Right ventricle myocardium inferior (tissue), 1 donor: ENCODE measurements at regions not wholly inside any gene's neighbourhood (a gene's known extent, or its start where the extent isn't known, plus 50 kb on each side); places are given as distances from the start of the nearest gene placed in this dataset.
A peak's percentile ranks its signal among the peaks of the same experiment; 100 is the strongest.
"Not testable (repeated sequence)": the region's sequence is repeated elsewhere in the genome, so short reads cannot be mapped to it uniquely, and the experiment has no call there.

Source experiments
- ATAC-seq: fragments of 200-7000 bp; cut with Tn5 transposase; one replicate; pipeline ENCODE4 v1.9.1; 2020; ENCODE audit warnings: mild to moderate bottlenecking, moderate library complexity
- DNase-seq: peaks from one replicate; pipeline ENCODE4 v3.0.0; 2021; ENCODE audit errors: missing footprints
- intact Hi-C: fragments of 100-400 bp; cut with DNase I; formaldehyde crosslinking; loops from one replicate; pipeline ENCODE4 v1.11.0; 2022
- donor health status: DM: no; HTN: yes; CAD: no; lungs with severe emphysema.

- ATAC-seq, intact Hi-C loops: not testable (repeated sequence)
Measured at GRCh38 chr2:111407632-111408194, 287.0 kb downstream of the BCL2L11 start.

GRCh38 chr2:111410868-111411406 is 290.2 kb downstream of the BCL2L11 start:
- DNase-seq, intact Hi-C loops: not testable (repeated sequence)
- ATAC-seq: peak; percentile 43

More at GRCh38 chr2:111407632-111408194, 287.0 kb downstream of the BCL2L11 start:
- not testable (repeated sequence) for DNase-seq

GRCh38 chr2:111411867-111412681 is 291.4 kb downstream of the BCL2L11 start:
- intact Hi-C loops, ATAC-seq: not testable (repeated sequence)
- DNase-seq: peak; percentile 56

GRCh38 chr2:111412841-111413650 is 292.3 kb downstream of the BCL2L11 start:
- DNase-seq, ATAC-seq, intact Hi-C loops: not testable (repeated sequence)

- ATAC-seq, DNase-seq, intact Hi-C loops: not testable (repeated sequence)
Measured at GRCh38 chr2:111413950-111414349, 293.2 kb downstream of the BCL2L11 start.

GRCh38 chr2:111415765-111416743 is 295.3 kb downstream of the BCL2L11 start:
- DNase-seq, ATAC-seq, intact Hi-C loops: not testable (repeated sequence)

- intact Hi-C loops, DNase-seq, ATAC-seq: not testable (repeated sequence)
Measured at GRCh38 chr2:111417026-111417425, 296.3 kb downstream of the BCL2L11 start.

GRCh38 chr2:111418091-111418875 is 297.6 kb downstream of the BCL2L11 start:
- intact Hi-C loops, ATAC-seq, DNase-seq: not testable (repeated sequence)

GRCh38 chr2:111420074-111420473 is 299.4 kb downstream of the BCL2L11 start:
- DNase-seq, intact Hi-C loops, ATAC-seq: not testable (repeated sequence)

- intact Hi-C loops, ATAC-seq: not testable (repeated sequence)
Measured at GRCh38 chr2:111420835-111421234, 300.1 kb downstream of the BCL2L11 start.

GRCh38 chr2:111421949-111422348 is 301.2 kb downstream of the BCL2L11 start:
- peak; percentile 1 for DNase-seq
- ATAC-seq, intact Hi-C loops: not testable (repeated sequence)

More at GRCh38 chr2:111420835-111421234, 300.1 kb downstream of the BCL2L11 start:
- peak; percentile 1 for DNase-seq

GRCh38 chr2:111422562-111422961 is 301.8 kb downstream of the BCL2L11 start:
- ATAC-seq, intact Hi-C loops, DNase-seq: not testable (repeated sequence)

- DNase-seq, ATAC-seq, intact Hi-C loops: not testable (repeated sequence)
Measured at GRCh38 chr2:111423184-111423583, 302.5 kb downstream of the BCL2L11 start.

GRCh38 chr2:111424176-111424575 is 303.5 kb downstream of the BCL2L11 start:
- intact Hi-C loops, DNase-seq, ATAC-seq: not testable (repeated sequence)

GRCh38 chr2:111424851-111425309 is 304.2 kb downstream of the BCL2L11 start:
- ATAC-seq, intact Hi-C loops, DNase-seq: not testable (repeated sequence)

- DNase-seq, ATAC-seq, intact Hi-C loops: not testable (repeated sequence)
Measured at GRCh38 chr2:111425789-111426201, 305.1 kb downstream of the BCL2L11 start.
